GM18520 (cell line): ENCODE measurements at regions not wholly inside any gene's neighbourhood (a gene's known extent, or its start where the extent isn't known, plus 50 kb on each side); places are given as distances from the start of the nearest gene placed in this dataset.

Experiments
- ATAC-seq: cut with Tn5 transposase; IDR thresholded peaks from one replicate; pipeline ENCODE4 v1.9.1; 2021; ENCODE audit not compliant: unreplicated experiment

DNA sequence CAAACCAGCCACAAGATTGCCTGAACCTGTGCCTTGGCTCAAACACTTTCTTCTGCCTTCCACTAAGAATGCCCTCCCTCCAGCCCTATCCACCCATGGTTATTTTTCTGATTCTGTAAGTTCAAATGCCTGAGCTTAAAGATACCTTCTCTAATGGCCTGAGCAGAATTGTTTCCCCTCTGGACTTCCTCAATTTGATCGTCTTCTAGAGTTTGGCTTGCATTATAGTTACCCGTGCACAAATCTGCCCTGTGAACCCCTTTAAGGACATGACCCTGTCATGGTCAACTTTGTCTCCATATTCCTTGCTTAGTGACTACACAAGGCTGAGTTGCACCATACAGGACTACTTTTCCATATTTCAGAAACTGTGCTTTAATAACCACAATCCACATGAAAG is 481.0 kb downstream of the FOXO1 start:
- ATAC-seq = no peak

DNA sequence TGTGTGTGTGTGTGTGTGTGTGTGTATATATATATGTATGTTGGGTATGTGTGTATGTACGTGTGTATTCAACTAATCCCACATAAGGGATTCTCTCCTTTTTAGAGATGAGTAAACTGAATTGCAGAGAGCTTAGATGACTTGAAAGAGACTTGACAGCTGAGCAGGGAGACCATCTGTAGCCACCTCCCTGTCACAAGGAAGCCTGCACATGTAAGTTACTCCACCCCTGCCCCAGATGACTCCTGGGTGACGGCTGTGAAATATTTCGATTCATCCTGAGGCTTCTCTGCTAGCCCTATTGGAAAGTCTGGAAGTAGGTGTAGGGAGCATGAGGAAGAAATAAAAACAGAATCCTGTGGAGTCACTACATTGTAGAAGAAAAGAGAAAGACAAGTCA is 480.4 kb downstream of the FOXO1 start:
- no peak for ATAC-seq

DNA sequence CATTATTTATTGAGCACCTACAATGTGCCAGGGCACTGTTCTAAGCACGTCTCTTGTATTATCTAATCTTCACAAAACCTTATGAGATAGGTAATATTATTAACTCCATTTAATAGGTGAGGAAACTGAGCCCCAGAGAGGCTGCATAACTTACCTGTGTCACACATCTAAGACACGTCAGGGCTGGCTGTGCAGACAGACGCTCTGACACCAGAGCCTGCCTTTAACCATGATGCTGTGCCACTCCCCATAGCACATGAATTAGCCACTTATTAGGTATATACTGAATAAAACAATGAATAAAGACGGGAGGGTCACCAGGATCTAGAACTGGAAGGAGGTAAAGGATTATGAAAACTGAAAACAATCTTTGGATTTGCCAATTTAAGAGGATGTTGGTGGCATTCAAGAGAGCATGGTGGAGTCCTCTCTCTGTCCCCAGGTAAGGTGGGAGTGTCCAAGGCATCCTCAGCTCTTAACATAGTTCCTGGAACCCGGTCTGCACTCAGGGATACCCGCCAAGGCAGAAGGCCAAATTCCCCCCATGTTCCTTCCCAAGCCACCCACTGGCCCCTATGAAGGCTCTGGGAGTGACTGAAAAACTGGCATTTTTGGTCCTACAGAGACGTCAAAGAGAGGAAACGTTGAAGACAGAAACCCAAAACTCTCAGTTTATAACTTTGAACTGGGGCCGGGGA is 479.7 kb downstream of the FOXO1 start:
- ATAC-seq = no peak

DNA sequence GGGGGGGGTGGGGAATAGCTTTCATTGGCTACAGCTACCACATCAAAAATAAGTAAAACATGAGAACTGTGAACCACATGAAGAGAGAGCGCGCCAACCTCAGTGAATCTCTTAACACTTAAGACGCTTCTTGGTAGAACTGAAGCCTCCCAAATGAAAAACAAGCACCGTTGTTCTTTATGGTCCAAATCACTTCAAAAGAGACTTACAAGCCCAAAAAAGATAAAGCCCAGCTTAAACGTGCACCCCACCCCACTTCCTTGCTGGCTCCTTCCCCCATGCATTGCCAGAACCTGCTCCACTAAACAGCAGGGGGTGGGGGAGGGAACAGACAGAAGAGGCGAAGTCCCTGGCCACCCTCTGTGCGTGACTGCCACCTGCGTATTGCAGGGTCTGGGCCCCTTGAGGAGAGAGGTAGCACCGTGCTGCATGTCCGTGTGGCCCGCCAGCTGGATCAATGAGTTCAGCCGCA is 479.1 kb downstream of the FOXO1 start:
- ATAC-seq = no peak

DNA sequence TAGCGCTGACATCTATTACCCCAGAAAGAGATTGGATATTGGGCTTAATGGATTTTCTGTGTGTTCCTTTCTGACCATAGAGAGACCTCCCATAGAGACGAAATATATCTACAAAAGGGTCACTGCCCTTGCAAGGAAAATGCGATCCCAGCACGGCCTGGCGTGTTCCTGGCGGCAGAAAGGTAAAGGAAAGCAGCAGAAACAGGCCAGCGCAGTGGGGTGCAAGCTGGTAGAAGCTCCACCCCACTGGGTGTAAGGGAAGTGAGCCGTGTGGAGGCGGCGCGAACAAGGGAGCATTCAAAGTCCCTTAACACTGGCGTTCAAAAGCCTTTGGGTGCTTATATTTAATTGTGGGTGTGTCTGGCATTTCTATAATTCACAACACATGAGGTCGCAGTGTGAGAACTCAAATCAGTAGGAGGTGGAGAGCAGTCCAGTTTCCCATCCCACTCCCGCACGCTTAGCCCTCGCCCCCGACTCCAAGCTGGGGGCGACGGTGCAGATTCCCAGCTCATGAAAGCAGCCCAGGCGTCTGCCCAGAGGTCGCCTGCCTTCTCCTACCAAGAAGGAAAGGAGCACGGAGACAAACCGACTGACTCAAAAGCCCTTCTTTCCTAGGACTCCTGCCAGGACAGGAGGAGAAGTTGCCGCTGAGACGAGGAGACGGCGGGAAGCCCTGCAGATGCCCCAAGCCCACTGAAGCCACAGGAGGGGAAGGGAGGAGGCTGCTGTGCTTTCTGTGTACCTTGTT is 478.4 kb downstream of the FOXO1 start:
- no peak for ATAC-seq

DNA sequence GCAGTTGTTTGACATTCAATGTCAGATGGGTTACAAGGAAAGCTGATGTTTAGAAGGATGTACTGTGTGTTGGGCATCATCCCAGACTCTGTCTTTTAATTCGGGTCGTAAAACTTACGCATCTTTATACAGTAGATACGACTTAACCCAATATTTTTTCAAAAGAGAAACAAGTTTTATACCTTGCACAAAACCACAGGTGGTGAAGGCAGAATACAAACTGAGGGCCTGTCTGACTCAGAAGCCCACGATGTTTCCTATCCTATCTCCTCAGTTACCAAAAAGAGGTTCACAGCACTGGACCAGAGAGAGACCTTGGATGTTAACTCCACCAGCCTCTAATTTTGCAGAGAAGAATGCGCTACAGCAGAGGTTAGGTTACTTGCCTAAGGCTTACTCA is 477.0 kb downstream of the FOXO1 start:
- ATAC-seq = no peak

DNA sequence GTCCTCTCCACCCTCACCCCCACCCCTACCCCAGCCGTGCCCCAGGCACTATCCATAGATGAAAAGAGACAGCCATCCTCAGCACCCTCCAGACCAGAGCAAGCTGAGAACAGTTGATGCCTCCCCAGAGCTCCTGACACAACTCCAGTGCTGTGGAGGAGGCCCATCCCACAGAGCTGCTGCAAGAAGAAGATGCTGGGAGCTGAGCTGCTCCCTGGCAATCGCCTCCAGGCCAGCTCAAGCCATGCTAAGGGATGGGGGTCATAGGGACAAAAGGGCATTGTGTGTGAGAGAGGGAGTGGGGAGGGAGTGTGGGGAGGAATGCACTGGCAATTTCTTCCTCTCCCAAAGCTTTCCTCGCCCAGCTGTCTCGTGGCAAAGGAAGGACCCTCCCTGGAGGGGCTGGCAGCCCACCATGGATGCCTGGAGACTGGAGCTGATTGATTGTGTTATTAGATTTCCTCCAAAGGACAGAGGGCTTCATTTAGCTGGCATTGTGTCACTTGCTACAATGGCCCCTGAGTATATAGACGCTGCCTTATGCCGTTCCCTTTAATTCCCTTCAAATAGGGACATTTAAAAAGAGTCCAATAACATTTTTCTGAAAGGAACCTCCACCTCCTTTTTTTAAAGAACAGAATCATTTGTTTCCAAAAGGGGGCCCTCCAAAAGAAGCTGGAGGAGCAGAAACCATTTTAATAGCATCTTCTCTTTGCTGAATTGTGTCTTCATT is 476.4 kb downstream of the FOXO1 start:
- ATAC-seq = no peak

- peak; percentile 50 for ATAC-seq
Observed at GRCh38 chr13:40190641-40191100, 475.8 kb downstream of the FOXO1 start.

GRCh38 chr13:40191186-40191980 is 475.1 kb downstream of the FOXO1 start:
- no peak for ATAC-seq

DNA sequence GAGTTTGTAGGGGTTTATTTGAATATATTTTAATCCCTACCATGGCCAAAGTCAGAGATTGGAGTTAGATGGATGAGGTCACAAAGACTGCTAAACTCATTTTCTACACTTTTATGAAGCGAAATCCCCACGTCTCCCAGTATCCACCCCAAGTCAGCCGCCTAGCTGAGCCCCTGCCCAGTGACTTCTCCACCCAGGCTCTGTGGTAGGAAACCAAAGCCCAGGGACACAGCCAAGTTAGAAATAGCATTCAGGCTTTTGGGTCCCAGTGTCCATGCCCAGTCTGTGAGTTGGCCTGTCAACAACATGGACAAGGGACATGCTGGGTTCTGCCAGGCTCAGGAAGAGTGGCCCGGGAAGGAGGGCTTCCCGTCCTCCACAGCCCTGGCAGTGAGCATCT is 474.0 kb downstream of the FOXO1 start:
- no peak for ATAC-seq

GRCh38 chr13:40192858-40193257 is 473.6 kb downstream of the FOXO1 start:
- no peak for ATAC-seq

- ATAC-seq = no peak
Observed at GRCh38 chr13:40193286-40194223, 472.9 kb downstream of the FOXO1 start.

GRCh38 chr13:40194224-40194806 is 472.1 kb downstream of the FOXO1 start:
- no peak for ATAC-seq

DNA sequence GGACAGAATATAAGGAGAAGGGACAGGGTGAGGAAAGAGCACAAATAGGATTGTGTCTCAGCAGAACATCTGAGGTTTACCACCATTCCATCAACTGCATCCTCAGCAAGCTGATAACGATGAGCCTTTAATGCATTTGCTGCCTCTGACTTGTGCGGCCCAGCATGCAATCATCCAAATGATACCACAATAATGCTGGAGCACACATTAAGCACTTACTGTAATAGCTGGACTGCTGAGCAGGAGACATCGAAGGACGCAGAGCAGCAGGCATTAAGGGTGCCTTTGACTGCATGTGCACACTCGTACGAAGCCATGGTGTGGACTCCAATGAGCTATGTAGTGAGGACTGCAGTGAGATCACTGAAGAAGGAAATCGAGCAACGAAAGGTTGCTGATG is 469.4 kb downstream of the FOXO1 start:
- ATAC-seq = no peak

- ATAC-seq = no peak
Observed at GRCh38 chr13:40197936-40198595, 468.4 kb downstream of the FOXO1 start.

DNA sequence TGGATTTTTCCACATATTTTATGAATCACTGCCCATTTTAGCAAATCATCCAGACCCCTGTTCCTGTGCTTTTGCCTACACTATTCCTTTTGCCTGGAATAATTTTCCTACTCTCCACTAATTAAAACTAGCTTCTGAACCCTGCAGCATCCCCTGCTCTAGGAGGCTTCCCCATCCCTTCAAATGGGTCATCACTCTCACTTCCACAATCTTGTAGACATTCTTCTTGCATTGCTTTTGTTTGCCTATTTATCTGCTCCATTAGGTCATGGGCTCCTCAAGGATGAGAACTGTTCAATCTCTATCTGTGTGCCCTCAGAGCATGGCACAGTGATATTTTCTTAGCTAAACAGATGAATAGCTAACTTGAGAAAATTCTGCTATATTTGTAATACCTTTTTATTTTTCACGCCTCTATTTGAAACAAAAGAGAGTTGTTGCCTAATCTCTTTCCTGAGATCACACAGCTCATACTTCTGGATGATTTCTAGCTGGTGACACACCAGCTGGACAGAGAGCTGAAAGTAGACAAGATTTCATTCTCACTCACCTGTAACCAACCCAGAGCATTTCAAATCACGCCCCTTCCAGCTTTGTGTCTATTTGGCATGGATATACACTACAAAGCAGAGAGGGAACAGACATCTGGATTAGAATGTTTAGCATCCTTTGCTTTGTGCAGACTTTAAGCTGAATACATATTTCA is 466.0 kb downstream of the FOXO1 start:
- ATAC-seq = no peak

DNA sequence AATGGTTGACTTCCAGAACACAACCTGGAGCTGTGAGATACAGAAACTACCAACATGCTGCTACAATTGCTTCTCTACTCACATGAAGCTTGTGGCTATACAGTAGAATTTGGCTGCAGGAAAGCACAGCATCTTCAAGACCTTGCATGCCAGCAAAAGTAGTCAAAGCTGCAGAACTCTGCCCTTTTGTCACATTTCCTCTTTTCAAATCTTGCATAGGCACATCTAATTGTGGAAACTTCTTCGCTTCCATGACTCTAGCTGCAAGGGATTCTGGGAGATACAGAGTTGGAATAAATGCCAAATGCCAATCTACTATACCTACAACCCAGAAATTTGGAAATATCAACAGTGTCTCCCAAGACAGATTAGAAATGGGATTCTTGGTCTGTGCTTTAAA is 462.2 kb downstream of the FOXO1 start:
- no peak for ATAC-seq

DNA sequence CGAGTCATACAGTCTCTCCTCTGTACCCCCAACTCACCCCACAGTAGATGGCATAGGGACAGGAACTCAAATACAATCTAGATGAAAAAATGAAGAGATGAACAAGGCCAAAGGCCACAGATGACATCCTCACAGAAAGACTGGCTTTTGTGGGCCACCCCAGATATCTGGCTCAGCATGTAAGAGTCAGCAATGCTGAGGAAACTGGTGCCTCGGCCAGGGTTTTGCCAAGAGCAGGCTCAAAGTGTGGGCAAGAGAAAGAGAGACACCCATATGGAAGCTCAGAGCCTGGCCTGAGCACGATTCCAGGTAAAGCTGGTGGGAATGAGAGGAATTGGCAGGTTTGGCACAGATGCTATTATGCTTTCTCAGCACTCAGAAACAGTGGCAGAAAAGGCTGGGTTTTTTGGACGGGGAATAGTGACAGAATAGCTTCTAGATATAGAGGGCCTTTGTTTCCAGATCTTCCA is 460.6 kb downstream of the FOXO1 start:
- ATAC-seq = no peak
